Endothelial cell of umbilical vein (primary cell): ENCODE measurements at regions not wholly inside any gene's neighbourhood (a gene's known extent, or its start where the extent isn't known, plus 50 kb on each side); places are given as distances from the start of the nearest gene placed in this dataset.

Experiments used
- BruUV-seq: library from RNA; stranded (reverse); fragments of 400-500 nt; replicated peaks from 2 replicates; lab custom pipeline; 2021; lab: Mats Ljungman, UMichigan
- CTCF ChIA-PET: fragments of 300-600, 350-600 bp; sonication (Branson Sonifier 250); formaldehyde crosslinking; loops from one replicate; lab custom pipeline; 2021; ENCODE audit warnings: antibody characterized with exemption, inconsistent platforms; lab: Charles Lee
- POLR2A ChIA-PET: fragments of 300-600, 350-600 bp; sonication (Branson Sonifier 250); formaldehyde crosslinking; loops from one replicate; lab custom pipeline; 2021; ENCODE audit warnings: antibody characterized with exemption, inconsistent platforms; lab: Charles Lee
- DNase-seq: peaks from one replicate; pipeline ENCODE4 v3.0.0-alpha.2; 2011; ENCODE audit warnings: low read depth, low spot score
- FAIRE-seq: peaks from 2 replicates; lab custom pipeline; 2011; peaks lifted over from hg19 to GRCh38; lab: Jason Lieb, UNC
- H2AFZ ChIP-seq: 2 replicates; pipeline ENCODE4 v1.6.0; 2012; ENCODE audit warnings: low read depth, low read length, control low read depth, inconsistent platforms
- H3K27ac ChIP-seq: 2 replicates; pipeline ENCODE4 v1.5.1; 2011; ENCODE audit warnings: low read depth, mild to moderate bottlenecking, control low read depth, low read length, moderate library complexity; ENCODE audit not compliant: insufficient read depth
- H3K27me3 ChIP-seq, 2 experiments: 2 replicates each; pipeline versions ENCODE4 v1.6.0 to v1.6.1; 2011; ENCODE audit warnings: low read length in 2 of 2, mixed read lengths in 1 of 2; ENCODE audit not compliant: control insufficient read depth in 2 of 2, insufficient read depth in 2 of 2
- H3K36me3 ChIP-seq, 2 experiments: 2 replicates in 1 of 2; 3 replicates in 1 of 2; pipeline ENCODE4 v1.5.1; 2011; ENCODE audit warnings: low read length in 2 of 2, mild to moderate bottlenecking in 1 of 2, moderate library complexity in 1 of 2; ENCODE audit not compliant: control insufficient read depth in 2 of 2, insufficient read depth in 2 of 2; ENCODE audit errors: extremely low read depth in 1 of 2
- H3K4me1 ChIP-seq: 3 replicates; pipeline ENCODE4 v1.5.1; 2011; ENCODE audit warnings: mild to moderate bottlenecking, low read length; ENCODE audit not compliant: control insufficient read depth, insufficient read depth; ENCODE audit errors: extremely low read depth
- H3K4me2 ChIP-seq: 2 replicates; pipeline ENCODE4 v1.6.1; 2011; ENCODE audit warnings: low read length, control low read depth, mixed read lengths; ENCODE audit not compliant: insufficient read depth
- H3K4me3 ChIP-seq, 3 experiments: fragments of 200-600 bp in 1 of 3; sonication (generic), shearing (Covaris generic) in 1 of 3; replicated peaks in 1 of 3; 2 replicates each; pipeline ENCODE4 v1.5.1; 2011 to 2016; ENCODE audit warnings: control low read depth in 3 of 3, low read length in 3 of 3, mild to moderate bottlenecking in 2 of 3, inconsistent platforms in 1 of 3, low read depth in 1 of 3, moderate library complexity in 1 of 3; ENCODE audit not compliant: insufficient read depth in 1 of 3
- H3K79me2 ChIP-seq: 2 replicates; pipeline ENCODE4 v1.6.0; 2012; ENCODE audit warnings: low read length, inconsistent platforms; ENCODE audit not compliant: control insufficient read depth, insufficient read depth
- H3K9ac ChIP-seq: replicated peaks from 2 replicates; pipeline ENCODE3; 2011; ENCODE audit warnings: low read length, control low read depth; ENCODE audit not compliant: insufficient read depth; ENCODE audit errors: extremely low read depth
- H3K9me1 ChIP-seq: replicated peaks from 3 replicates; pipeline ENCODE4 v1.6.0; 2011; ENCODE audit warnings: mild to moderate bottlenecking, low read length; ENCODE audit not compliant: control insufficient read depth, insufficient read depth; ENCODE audit errors: extremely low read depth
- H3K9me3 ChIP-seq: replicated peaks from 2 replicates; pipeline ENCODE4 v1.5.1; 2012; ENCODE audit warnings: low read length, inconsistent platforms; ENCODE audit not compliant: control insufficient read depth, insufficient read depth
- H4K20me1 ChIP-seq: replicated peaks from 2 replicates; pipeline ENCODE3; 2011; ENCODE audit warnings: mild to moderate bottlenecking, low read length; ENCODE audit not compliant: control insufficient read depth, insufficient read depth; ENCODE audit errors: extremely low read depth
- CTCF ChIP-seq, 2 donors: IDR thresholded peaks; 1 replicate in 1 of 2; 2 replicates in 1 of 2; pipeline ENCODE4 v1.5.1; 2011; ENCODE audit warnings: low read length in 2 of 2, mild to moderate bottlenecking in 2 of 2, moderate library complexity in 2 of 2, control low read depth in 1 of 2, inconsistent platforms in 1 of 2, low read depth in 1 of 2; ENCODE audit not compliant: insufficient read depth in 1 of 2; ENCODE audit errors: extremely low read depth in 1 of 2
- EZH2 ChIP-seq: IDR thresholded peaks from 2 replicates; pipeline ENCODE4 v1.6.1; 2012; ENCODE audit warnings: borderline replicate concordance, low read depth, mild to moderate bottlenecking, moderate library complexity, low read length, inconsistent platforms; ENCODE audit not compliant: severe bottlenecking
- FOS ChIP-seq: IDR thresholded peaks from 2 replicates; pipeline ENCODE4 v1.6.1; 2011; ENCODE audit warnings: mild to moderate bottlenecking, low read length, moderate library complexity, borderline replicate concordance; ENCODE audit not compliant: insufficient read depth
- GATA2 ChIP-seq: IDR thresholded peaks from 2 replicates; pipeline ENCODE4 v1.7.0; 2011; ENCODE audit warnings: low read depth, mild to moderate bottlenecking, moderate library complexity, mixed read lengths, low read length; ENCODE audit not compliant: insufficient read length, insufficient read depth
- JUN ChIP-seq: IDR thresholded peaks from 2 replicates; pipeline ENCODE4 v1.6.1; 2011; ENCODE audit warnings: borderline replicate concordance, low read depth; ENCODE audit not compliant: insufficient read length, insufficient read depth
- MYC ChIP-seq: IDR thresholded peaks from one replicate; pipeline ENCODE4 v1.6.1; 2011; ENCODE audit warnings: mild to moderate bottlenecking, low read depth, low read length
- POLR2A ChIP-seq: IDR thresholded peaks from 2 replicates; pipeline ENCODE4 v1.6.1; 2012; ENCODE audit warnings: low read depth, mild to moderate bottlenecking, control low read depth, low read length
- POLR2AphosphoS5 ChIP-seq: IDR thresholded peaks from 2 replicates; pipeline ENCODE4 v1.6.1; 2012; ENCODE audit warnings: low read depth, mild to moderate bottlenecking, control low read depth, low read length, moderate library complexity; ENCODE audit not compliant: insufficient read depth
- dilution Hi-C: fragments of 300-500 bp; cut with MboI; formaldehyde crosslinking; loops from one replicate; pipeline ENCODE4 v1.15.0; 2019; ENCODE audit warnings: low sequenced_read_pairs; ENCODE audit not compliant: extremely low pct_ligation_motif_present
- intact Hi-C: fragments of 100-400 bp; cut with micrococcal nuclease; formaldehyde crosslinking; loops from one replicate; pipeline ENCODE4 v1.10.0; 2022
- TF ChIP-seq, protein P1 (sequence below): IDR thresholded peaks from 2 replicates; pipeline ENCODE4 v1.6.1; 2011; ENCODE audit not compliant: insufficient read depth, insufficient read length

DNA sequence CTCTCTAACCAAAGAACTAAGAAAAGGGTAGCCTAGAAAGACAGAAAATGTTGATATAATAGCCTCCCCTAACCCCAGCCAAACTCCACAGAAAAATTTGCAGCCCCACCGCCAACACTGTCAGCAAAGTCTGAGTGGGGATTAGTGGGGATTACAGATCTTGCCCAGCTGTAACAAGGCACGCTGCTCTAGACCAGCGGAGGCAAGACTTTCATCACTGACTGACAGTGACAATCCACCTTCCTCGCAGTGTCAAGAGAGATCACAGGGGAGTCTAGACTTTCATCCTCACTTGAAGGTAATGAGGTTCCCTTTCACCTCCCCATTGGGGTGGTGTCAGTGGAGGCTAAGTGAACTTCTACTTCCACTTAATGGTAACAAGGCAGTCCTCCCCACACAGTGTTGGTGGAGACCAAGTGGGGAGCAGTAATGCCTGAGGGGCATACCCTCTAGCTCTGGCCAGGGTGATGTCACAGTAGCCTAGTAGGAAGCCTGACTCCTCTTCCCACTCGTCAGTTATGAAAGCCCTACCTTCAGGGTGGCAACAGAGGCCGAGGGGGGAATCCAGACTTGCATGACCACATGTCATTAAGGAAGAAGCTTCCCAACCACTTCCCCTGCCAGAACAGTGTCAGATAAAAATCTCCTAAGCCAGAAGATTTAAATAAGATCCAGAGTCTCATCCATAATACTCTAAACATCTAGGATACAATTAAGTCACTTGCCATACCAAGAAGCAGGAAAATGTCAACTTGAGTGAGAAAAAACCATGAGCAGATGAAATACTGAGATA lies 91.7 kb upstream of the RASSF8 start:
- Histone ChIP-seq H3K36me3 (no peaks in the 10 kb centered on the region), H3K4me2 (no peak overlapping the region), H3K9me3 (no peaks in the 10 kb centered on the region), H3K4me1 (no peaks in the 10 kb centered on the region), H3K4me3 (no peak overlapping the region), H3K79me2 (no peaks in the 10 kb centered on the region), H2AFZ (no peak overlapping the region), H3K27ac (no peak overlapping the region), H3K9ac (no peak overlapping the region), H3K9me1 (no peaks in the 10 kb centered on the region), H4K20me1 (no peaks in the 10 kb centered on the region), H3K27me3 (no peaks in the 10 kb centered on the region)
- FAIRE-seq (no peak), DNase-seq (no peak)
- CTCF ChIA-PET, result no interaction called here
- dilution Hi-C loops, result no loop called here
- POLR2A ChIA-PET, result interaction anchor here (0.7 kb wide), 1 partner anchor 26 kb away, joined by 3 read pairs; no protein-coding TSS in a partner anchor
- TF ChIP-seq JUN, result no peak
- no peak for TF ChIP-seq CTCF (IDR thresholded peaks at IDR 0.05; ENCODE audit: extremely low read depth in 1 of 2, insufficient read depth in 1 of 2, low read depth in 1 of 2, low read length in 2 of 2)
- no peak for TF ChIP-seq POLR2A
- no peak for TF ChIP-seq MYC
- no peak for TF ChIP-seq POLR2AphosphoS5
- TF ChIP-seq EZH2, result no peak
- TF ChIP-seq FOS, result no peak
- TF ChIP-seq GATA2, result no peak
- TF ChIP-seq, protein P1, sequence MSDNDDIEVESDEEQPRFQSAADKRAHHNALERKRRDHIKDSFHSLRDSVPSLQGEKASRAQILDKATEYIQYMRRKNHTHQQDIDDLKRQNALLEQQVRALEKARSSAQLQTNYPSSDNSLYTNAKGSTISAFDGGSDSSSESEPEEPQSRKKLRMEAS, result no peak
- no TSS peak for BruUV-seq
- intact Hi-C loops, result no loop called here
